GM19240 (cell line): ENCODE measurements at regions not wholly inside any gene's neighbourhood (a gene's known extent, or its start where the extent isn't known, plus 50 kb on each side); places are given as distances from the start of the nearest gene placed in this dataset.

Source experiments
- DNase-seq: peaks from one replicate; pipeline ENCODE4 v3.0.0; 2011; ENCODE audit warnings: low spot score; ENCODE audit not compliant: insufficient read length

DNA sequence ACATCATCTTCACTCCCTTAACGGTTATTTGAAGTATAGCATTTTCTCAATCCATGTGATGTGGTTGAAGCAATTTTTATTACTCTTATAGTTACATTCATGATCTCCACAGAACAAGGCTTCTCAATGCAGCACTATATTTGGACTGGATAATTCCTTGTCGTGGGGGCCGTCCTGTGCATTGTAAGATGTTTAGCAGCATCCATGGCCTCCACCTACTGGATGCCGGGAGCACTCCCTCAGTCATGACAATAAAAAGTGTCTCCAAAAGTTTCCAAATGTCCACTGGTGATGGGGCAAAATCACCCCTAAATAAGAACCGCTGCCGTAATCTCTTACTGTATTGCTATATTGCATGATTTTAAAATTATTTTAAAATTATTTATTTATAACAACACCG lies 110.6 kb upstream of the DDX18 start:
- DNase-seq, result no peak

DNA sequence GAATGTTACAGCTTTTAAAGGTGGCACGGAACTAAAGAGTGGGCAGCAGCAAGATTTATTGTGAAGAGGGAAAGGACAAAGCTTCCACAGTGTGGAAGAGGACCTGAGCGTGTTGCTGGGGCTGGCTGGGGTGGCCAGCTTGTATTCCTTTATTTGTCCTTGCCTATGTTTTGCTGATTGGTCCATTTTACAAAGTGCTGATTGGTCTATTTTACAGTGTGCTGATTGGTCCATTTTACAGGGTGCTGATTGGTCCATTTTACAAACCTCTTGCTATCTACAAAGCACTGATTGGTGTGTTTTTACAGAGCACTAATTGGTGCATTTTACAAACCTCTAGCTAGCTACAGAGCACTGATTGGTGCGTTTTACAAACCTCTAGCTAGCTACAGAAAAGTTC lies 109.7 kb upstream of the DDX18 start:
- no peak for DNase-seq

DNA sequence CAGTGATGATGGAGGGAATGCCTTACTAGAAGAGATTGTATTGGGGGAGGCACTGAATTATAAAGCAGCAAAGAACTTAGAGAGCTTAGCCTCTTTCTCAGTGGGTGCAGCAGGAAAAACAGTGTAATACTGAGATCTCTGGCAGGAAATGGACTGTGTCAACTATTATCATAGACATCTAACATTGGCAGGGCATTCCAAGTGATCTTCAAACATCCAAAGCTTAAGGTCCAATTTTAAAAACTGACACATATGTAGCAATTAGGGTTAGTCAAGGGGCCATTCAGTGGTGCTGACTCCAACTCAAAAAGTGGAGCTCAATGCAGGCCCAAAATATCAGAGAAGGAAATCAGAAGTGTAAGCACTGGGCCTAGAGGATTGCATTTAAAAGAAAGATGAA lies 106.6 kb upstream of the DDX18 start:
- DNase-seq, result no peak

DNA sequence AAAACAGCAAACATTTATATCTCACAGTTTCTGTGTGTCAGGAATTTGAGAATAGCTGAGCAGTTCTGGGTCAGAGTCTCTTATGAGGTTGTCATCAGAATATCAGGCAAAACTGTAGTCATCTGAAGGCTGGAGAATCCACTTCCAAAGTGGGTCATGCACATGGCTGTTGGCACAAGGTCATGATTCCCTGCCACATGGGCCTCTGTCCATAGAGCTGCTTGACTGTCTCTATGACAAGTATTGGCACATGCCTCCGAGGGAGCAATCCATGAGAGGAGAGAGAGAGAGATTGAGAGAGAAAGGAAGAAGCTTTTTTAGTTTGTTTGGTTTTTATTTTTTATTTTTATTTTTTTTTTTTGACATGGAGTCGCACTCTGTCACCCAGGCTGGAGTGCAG lies 101.8 kb upstream of the DDX18 start:
- no peak for DNase-seq

DNA sequence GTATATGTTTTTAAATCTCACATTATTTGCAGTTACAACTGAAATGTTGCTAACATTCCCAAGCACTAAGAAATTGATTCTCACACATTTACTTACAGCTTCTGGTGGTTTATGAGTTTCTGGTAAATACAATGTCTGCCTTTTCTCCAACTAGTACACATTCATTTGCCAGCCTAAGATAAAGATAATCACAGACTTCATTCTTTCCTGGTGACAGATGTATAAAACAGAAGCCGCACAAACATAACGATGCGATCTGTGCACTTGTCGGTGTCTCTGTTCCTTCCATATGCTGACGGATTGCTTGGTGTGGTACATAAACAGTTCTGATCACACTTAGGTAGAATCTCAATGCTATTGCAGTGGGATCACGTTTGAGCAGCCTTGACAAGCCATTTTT lies 100.4 kb upstream of the DDX18 start:
- DNase-seq, result no peak

DNA sequence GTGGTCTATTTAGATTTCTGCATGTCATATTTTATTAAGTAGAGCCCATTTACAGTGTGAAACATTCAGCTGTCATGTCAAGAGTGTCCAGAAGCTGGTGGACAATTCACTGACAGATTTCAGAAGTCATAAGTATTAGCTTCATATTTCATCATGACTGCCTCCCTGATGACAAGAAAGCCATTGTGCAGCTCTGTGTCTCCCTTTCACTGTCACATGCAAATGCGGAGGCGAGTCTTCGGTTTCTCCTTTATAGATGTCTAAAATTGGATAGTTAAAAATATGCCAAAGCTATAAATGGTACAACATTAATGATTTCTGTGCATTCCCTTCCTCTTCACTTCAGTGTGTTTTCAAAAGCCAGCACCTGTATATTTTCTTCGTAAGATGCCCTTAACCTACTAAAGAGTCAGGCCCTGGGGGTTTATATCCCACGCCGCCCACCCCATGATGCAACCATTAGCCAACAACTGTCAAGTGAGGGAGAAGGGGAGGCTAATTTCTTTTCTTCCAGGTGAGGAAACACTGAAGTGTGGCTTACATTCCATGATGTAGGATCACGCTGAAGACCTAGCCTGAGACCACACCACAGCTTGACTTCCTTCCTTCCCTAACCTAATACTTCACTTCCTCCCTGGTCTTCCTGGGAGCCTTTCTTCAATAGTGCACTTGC lies 99.6 kb upstream of the DDX18 start:
- DNase-seq, result no peak

DNA sequence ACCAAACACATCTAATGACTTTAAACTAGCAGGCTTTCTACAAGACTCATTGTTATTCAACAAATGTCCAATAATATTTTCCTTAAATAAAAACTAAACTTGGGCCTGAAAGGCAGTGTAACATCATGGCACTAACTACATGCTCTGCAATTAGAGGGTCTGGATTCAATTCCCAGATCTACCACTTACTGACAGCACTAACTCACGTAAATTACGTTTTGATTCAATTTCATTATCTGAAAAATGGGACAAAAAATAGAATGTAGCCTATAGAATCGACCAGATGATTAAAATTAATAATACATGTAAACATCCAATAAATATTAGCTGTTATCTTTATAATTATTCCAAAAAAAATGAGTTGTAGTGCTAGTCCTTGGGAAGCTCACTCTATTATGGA lies 98.0 kb upstream of the DDX18 start:
- no peak for DNase-seq

DNA sequence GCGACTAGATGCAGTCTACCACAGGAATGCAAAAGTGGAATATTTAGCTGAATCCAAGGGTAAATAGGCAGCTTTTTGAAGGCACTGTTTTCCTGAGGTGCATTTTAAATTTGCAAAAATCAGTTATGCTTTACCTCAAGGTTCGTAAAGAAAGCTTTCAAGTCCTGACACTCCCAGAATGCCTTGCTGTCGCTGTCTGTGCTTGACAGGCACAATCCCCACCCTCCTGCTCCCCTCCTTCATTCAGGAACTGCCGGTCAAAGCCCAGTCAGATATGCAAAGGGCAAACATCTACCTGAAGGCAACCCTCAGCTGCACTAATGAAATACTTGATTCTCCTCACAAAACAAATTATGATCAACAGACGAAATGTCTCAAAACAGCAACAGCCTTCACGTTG lies 97.4 kb upstream of the DDX18 start:
- DNase-seq, result no peak

DNA sequence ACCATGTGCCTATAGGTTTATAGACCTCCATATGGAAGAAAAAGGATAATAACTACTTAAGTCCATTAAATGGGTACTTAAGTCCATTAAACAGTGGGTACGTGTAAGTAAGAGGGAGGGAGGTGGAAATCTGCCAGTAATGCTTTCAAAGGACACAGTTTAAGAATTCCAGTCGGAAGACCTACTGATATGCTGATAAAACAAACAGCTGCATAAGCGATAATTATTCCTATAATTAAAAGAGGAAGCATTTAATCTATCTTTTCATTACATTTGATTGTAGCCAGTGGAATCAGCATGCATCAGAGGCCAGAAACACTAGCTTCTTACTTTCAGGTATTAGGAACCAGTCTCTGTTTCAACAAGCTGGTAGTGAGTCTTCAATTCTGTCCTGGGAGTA lies 96.4 kb upstream of the DDX18 start:
- DNase-seq, result no peak

DNA sequence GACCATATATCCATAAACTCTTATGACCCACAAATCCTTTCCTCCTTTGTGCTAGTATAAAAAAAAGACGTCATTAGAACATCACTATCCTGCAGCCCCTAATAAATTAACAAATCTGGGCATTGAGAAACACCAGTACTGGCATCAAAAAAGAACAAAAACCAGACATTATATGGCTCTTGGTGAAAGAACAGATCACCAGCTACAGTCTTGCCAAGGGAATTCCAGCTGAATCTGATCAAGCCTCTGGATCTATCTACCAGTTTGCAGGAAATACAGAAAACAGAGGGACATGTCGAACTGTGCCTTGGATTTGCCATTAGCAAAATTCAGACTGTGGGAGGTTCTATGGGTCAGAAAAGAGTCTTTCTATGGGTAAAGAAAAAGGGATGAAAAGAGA lies 93.7 kb upstream of the DDX18 start:
- no peak for DNase-seq

DNA sequence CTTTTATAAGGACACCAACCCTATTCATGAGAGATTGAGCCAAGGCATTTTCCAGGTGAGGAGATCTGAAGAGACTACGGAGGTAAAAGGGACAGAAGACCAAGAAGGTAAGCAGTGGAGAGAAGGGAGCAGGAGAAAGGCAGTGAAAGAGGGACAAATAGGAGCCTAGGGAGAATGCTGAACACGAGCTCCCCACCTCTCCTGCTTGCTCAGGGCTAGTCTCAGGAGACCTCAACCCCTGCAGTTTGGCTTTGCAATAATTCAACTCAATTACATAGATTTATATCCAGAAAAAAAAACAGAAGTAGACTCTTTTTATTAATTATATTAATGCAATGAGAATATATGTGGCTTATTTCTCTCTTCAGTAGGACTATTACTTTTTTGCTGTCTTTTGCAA lies 91.0 kb upstream of the DDX18 start:
- DNase-seq, result no peak

DNA sequence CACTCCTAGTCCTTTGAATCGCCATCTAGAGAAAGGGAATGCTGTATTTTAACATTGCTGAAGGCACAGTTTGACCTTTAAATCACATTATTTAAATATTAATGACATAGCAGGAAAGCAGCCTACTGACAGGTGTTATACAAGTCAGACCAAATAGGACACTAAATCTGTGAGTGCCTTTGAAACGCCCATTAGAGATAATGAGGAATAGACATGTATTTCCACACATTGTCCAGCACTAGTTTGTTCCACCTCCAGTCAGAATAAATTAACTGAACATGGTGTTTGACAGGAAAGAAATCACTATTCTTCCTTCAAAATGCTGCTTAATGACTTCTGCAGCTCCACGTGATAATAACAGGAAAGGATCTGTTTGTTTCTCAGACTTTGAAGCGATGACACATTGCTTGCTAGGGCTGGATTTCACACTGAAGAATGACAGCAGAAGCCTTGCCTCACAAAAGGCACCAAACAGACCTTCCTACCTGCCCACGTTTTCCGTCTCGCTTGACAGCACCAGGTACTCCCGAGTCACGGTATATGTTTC lies 90.5 kb upstream of the DDX18 start:
- DNase-seq, result no peak

DNA sequence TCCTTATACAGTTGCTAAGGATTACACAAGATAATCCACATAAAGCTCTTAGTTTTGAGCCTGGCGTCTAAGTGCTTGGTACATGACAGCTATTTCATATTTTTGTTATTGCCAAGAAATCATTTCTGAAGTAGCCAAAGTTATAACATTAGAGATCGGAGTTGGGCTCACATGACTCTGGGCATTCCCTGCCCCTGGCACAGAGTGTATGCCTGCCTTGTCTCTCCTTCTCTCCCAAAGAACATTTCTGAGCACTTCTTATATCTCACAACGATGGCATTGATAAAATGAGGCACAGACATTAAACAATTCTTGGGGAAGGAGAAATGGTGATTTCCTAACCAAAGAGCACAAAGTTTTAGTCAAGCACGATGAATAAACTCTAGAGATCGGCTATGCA lies 87.7 kb upstream of the DDX18 start:
- DNase-seq, result no peak

DNA sequence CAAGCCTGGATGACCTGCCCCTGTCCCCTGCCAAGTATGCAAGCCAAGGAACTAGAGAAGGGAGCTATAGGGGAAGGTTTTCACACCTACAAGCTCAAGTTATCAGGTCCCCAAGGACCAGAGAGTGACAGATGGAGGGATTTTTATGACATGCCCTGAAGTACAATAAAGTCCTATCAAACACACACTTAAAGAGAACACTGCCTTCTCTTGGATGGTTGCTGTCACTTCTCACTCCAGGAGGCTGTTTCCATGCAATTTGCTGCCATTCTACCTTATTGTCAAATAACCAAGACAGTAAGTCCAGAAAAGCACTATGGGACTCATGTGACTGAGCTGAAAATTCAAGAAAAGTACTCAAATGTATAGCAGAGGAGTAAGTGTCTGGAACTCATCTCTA lies 76.6 kb upstream of the DDX18 start:
- DNase-seq, result no peak

DNA sequence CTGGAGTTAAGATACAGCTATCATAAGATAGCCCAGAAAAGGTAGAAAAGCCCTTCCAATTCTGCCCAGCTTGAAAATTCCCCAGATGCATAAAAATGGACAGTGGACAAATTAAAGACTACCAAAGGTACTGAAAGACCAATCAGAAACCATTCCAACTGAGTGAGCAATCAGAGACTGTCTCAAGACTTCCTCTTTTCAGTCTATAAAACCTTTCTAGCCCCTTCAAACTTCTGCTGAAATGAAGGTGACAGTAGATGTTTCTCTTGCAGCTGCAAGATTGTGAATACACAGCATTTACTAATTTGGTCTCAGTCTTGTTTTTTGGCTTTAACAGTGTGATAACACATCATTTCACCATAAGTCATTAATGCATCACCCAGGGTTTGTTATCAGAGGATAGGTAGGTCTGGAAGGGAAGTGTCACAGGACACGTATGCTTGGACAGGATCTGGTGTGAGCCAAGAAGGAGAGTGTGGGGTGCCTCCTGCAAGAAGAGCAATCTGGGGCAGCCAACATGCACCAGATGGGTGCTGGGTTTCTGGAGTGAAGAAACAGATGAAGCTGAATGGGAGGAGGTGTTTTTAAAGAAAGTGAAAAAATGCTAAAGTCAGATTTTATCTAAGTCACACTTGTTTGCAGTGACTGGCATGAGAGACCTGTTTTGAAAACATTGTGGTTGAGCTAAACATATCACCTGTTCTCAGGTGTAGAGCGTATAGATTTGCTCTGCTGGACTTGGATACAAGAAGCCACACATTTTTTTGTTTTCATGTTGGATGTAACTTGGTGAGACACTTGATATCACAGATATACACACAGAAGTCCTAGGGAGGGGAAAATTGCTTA lies 75.3 kb upstream of the DDX18 start:
- DNase-seq, result no peak

DNA sequence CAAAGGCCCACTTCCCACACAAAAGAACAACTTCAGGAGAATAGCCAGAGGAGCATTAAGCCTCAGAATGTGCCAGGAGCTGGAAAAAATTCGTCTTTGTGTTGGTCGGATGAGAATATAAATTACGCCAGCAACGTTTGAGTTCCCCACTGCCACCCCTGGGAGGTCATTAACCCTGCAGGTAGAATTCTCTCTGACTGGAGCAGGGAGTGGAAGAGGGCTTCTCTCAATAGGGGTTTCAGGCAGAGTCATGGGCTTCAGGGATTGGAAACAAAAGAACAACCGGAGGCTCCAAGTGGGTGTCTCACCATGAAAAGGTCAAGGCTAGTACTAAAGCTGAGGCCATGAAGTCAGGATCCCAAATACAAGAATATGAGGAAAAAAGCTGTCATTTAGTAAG lies 69.0 kb upstream of the DDX18 start:
- no peak for DNase-seq

DNA sequence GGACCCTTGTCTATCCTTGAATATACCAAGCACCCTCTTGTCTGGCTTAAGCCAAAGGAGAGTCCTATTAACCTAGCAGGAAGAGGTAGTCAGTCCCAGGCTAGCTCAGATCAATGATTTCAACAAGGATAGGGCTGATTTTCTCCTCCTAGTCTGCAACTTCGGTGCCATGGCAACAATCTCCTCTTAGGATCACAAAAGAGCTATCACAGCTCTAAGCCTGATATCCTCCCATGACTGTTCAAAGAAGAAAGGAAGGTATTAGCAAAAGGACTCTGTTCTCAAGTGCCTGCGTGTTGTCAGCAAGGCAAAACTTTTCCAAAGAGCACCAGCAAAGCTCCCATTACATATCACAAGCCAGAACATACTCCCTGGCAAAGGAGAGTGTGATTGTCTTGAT lies 58.7 kb upstream of the DDX18 start:
- no peak for DNase-seq

DNA sequence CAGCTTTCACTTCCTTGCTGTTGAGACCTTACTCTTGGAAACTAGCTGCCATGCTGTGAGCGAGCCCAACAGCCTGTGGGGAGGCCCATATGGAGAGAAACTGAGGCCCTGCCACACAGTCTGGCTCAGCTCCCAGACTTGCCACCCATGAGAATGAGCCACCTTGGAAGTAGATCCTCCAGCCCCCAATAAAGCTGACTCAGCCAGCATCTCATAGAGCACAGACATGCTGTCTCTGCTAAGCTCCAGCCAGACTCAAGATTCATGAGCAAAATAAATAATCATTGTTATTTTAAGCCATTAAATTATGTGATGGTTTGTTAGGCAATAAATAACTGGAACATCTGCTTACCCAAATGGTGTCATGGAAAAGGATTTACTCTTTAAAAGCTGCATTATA lies 53.6 kb upstream of the DDX18 start:
- no peak for DNase-seq

DNA sequence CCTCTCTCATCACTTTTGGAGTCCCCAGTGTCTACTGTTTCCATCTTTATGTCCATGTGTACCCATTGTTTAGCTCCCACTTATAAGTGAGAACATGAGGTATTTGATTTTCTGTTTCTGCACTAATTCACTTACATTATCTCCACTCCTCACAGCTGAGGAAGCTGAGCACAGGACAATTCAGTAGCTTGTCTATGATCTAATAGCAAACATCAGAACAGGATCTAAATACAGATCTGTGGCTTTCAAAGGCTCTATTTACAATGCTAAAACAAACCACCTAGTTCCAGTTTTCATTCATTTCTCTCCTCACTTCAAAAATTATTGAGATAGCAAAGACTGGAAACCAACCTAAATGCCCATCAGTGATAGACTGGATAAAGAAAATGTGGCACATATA lies 52.0 kb upstream of the DDX18 start:
- DNase-seq, result no peak

DNA sequence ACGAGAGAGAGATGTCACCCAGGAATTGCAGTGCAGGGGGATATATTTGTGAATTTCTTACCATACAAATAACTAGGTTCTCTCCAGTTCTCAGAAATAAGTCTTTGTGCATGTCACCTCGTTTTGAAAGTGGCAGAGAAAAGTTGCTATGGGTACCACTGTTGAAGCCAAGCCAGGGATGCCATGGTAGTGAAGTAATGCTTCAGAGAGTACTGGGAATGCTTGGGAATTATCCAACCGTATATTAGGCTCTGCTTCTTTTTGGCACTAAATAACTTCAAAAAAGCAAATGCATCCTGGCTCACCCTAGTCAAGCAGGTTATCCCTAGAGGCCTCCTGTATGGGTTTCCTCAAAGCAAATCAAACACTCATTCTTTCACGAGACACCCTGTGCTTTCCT lies 50.7 kb upstream of the DDX18 start:
- no peak for DNase-seq
